Esophagus (tissue), 2 donors: ENCODE measurements at regions not wholly inside any gene's neighbourhood (a gene's known extent, or its start where the extent isn't known, plus 50 kb on each side); places are given as distances from the start of the nearest gene placed in this dataset.
"Not testable (repeated sequence)": the region's sequence is repeated elsewhere in the genome, so short reads cannot be mapped to it uniquely, and the experiment has no call there.

Experiments
- H3K27ac ChIP-seq, 2 donors: one replicate each; pipeline ENCODE4 v1.5.1; 2013; ENCODE audit warnings: low read depth in 2 of 2, mild to moderate bottlenecking in 2 of 2, inconsistent platforms in 1 of 2, low read length in 1 of 2, moderate library complexity in 1 of 2
- H3K27me3 ChIP-seq, 2 donors: one replicate each; pipeline ENCODE4 v1.6.1; 2013; ENCODE audit warnings: low read length in 2 of 2, control low read depth in 1 of 2, mild to moderate bottlenecking in 1 of 2; ENCODE audit not compliant: insufficient read depth in 2 of 2, control insufficient read depth in 1 of 2
- H3K36me3 ChIP-seq, 2 donors: one replicate each; pipeline ENCODE4 v1.6.1; 2013; ENCODE audit warnings: low read length in 1 of 2; ENCODE audit not compliant: control insufficient read depth in 2 of 2, insufficient read depth in 2 of 2
- H3K4me1 ChIP-seq, 2 donors: one replicate each; pipeline ENCODE4 v1.6.1; 2013; ENCODE audit warnings: low read length in 1 of 2; ENCODE audit not compliant: control insufficient read depth in 2 of 2, insufficient read depth in 2 of 2
- H3K4me3 ChIP-seq, 2 donors: one replicate each; pipeline ENCODE4 v1.5.1; 2013; ENCODE audit warnings: low read length in 2 of 2, mild to moderate bottlenecking in 2 of 2, low read depth in 1 of 2, moderate library complexity in 1 of 2
- H3K9me3 ChIP-seq, 2 donors: one replicate each; pipeline ENCODE4 v1.6.1; 2013; ENCODE audit warnings: mild to moderate bottlenecking in 2 of 2, low read depth in 1 of 2, low read length in 1 of 2, moderate library complexity in 1 of 2; ENCODE audit not compliant: control insufficient read depth in 2 of 2, insufficient read depth in 1 of 2
- WGBS, 2 donors: extraction: QIAGEN DNeasy Blood & Tissue Kit; methylation state at CpG; one replicate each; pipeline ENCODE4 v1.1.7; 2013; 5-methylcytosine and 5-hydroxymethylcytosine counted together
- donor health status: healthy with polysubstance abuse.
- donor health status: Bipolar disorder and iron deficiency.

- WGBS, 2 donors: 66 to 76% methylated on average over 2 of the region's 2 CpGs
These were observed 123.1 kb upstream of the BOD1L1 start for GRCh38 chr4:13750594-13750993.

GRCh38 chr4:13761581-13761980, 134.1 kb upstream of the BOD1L1 start:
- 90 to 93% methylated on average over 16 to 25 of the region's 25 CpGs for WGBS, 2 donors
- H3K4me1 ChIP-seq, H3K36me3 ChIP-seq, H3K27me3 ChIP-seq, H3K27ac ChIP-seq, H3K9me3 ChIP-seq, H3K4me3 ChIP-seq: not testable (repeated sequence)

More at GRCh38 chr4:13750594-13750993, 123.1 kb upstream of the BOD1L1 start:
- no peak overlapping the region for H3K4me3 ChIP-seq
- H3K9me3 ChIP-seq: no peaks in the 10 kb centered on the region
- H3K36me3 ChIP-seq: no peaks in the 10 kb centered on the region
- no peaks in the 10 kb centered on the region for H3K4me1 ChIP-seq
- H3K27ac ChIP-seq: no peak overlapping the region
- no peaks in the 10 kb centered on the region for H3K27me3 ChIP-seq

GRCh38 chr4:13762130-13762529, 134.6 kb upstream of the BOD1L1 start:
- Histone ChIP-seq H3K4me3 (no peak overlapping the region), H3K36me3 (no peaks in the 10 kb centered on the region), H3K4me1 (no peaks in the 10 kb centered on the region), H3K27ac (no peak overlapping the region), H3K9me3 (no peaks in the 10 kb centered on the region), H3K27me3 (no peaks in the 10 kb centered on the region)
- 74 to 82% methylated on average over 2 of the region's 2 CpGs for WGBS, 2 donors

GRCh38 chr4:13763707-13764106, 136.2 kb upstream of the BOD1L1 start:
- Histone ChIP-seq H3K27ac (no peak overlapping the region), H3K27me3 (no peaks in the 10 kb centered on the region), H3K4me3 (no peak overlapping the region), H3K4me1 (no peaks in the 10 kb centered on the region), H3K36me3 (no peaks in the 10 kb centered on the region), H3K9me3 (no peaks in the 10 kb centered on the region)
- 83 to 86% methylated on average over 1 of the region's 1 CpG for WGBS, 2 donors

- H3K27me3 ChIP-seq: no peaks in the 10 kb centered on the region
- no peaks in the 10 kb centered on the region for H3K36me3 ChIP-seq
- no peaks in the 10 kb centered on the region for H3K4me1 ChIP-seq
- H3K9me3 ChIP-seq: no peaks in the 10 kb centered on the region
- no peak overlapping the region for H3K4me3 ChIP-seq
- 59 to 64% methylated on average over 4 of the region's 4 CpGs for WGBS, 2 donors
- H3K27ac ChIP-seq: no peak overlapping the region
These were observed 138.0 kb upstream of the BOD1L1 start for GRCh38 chr4:13765539-13765938.

GRCh38 chr4:13766761-13767540, 139.4 kb upstream of the BOD1L1 start:
- Histone ChIP-seq H3K4me3 (no peak overlapping the region), H3K4me1 (no peaks in the 10 kb centered on the region), H3K27me3 (no peaks in the 10 kb centered on the region), H3K9me3 (no peaks in the 10 kb centered on the region), H3K27ac (no peak overlapping the region), H3K36me3 (no peaks in the 10 kb centered on the region)
- 72 to 78% methylated on average over 11 of the region's 11 CpGs for WGBS, 2 donors

- H3K4me1 ChIP-seq: no peaks in the 10 kb centered on the region
- no peaks in the 10 kb centered on the region for H3K36me3 ChIP-seq
- H3K27me3 ChIP-seq: no peaks in the 10 kb centered on the region
- no peaks in the 10 kb centered on the region for H3K9me3 ChIP-seq
- no peak overlapping the region for H3K4me3 ChIP-seq
- no peak overlapping the region for H3K27ac ChIP-seq
- WGBS, 2 donors: 33 to 51% methylated on average over 1 of the region's 1 CpG
These were observed 149.8 kb upstream of the BOD1L1 start for GRCh38 chr4:13777341-13777740.

GRCh38 chr4:13778367-13778766, 150.8 kb upstream of the BOD1L1 start:
- H3K36me3 ChIP-seq: no peaks in the 10 kb centered on the region
- 59 to 63% methylated on average over 1 of the region's 1 CpG for WGBS, 2 donors
- no peak overlapping the region for H3K4me3 ChIP-seq
- no peaks in the 10 kb centered on the region for H3K9me3 ChIP-seq
- no peaks in the 10 kb centered on the region for H3K27me3 ChIP-seq
- H3K27ac ChIP-seq: no peak overlapping the region
- H3K4me1 ChIP-seq: no peaks in the 10 kb centered on the region

GRCh38 chr4:13782231-13782630, 154.7 kb upstream of the BOD1L1 start:
- Histone ChIP-seq H3K4me3 (no peak overlapping the region), H3K36me3 (no peaks in the 10 kb centered on the region), H3K9me3 (no peaks in the 10 kb centered on the region), H3K4me1 (no peaks in the 10 kb centered on the region), H3K27ac (no peak overlapping the region), H3K27me3 (no peaks in the 10 kb centered on the region)
- 57 to 61% methylated on average over 2 of the region's 2 CpGs for WGBS, 2 donors

- H3K36me3 ChIP-seq: no peaks in the 10 kb centered on the region
- no peak overlapping the region for H3K27ac ChIP-seq
- no peaks in the 10 kb centered on the region for H3K4me1 ChIP-seq
- no peaks in the 10 kb centered on the region for H3K9me3 ChIP-seq
- no peak overlapping the region for H3K4me3 ChIP-seq
- 35 to 37% methylated on average over 8 of the region's 8 CpGs for WGBS, 2 donors
- H3K27me3 ChIP-seq: no peaks in the 10 kb centered on the region
These were observed 156.4 kb upstream of the BOD1L1 start for GRCh38 chr4:13783800-13784411.
